SK-N-MC (cell line): ENCODE measurements at regions not wholly inside any gene's neighbourhood (a gene's known extent, or its start where the extent isn't known, plus 50 kb on each side); places are given as distances from the start of the nearest gene placed in this dataset.

Source experiments
- EZH2 ChIP-seq: fragments of 200-600 bp; sonication (generic); IDR thresholded peaks from one replicate; pipeline ENCODE4 v1.6.1; 2017; ENCODE audit warnings: antibody characterized with exemption
- POLR2AphosphoS5 ChIP-seq: IDR thresholded peaks from 2 replicates; pipeline ENCODE4 v1.6.1; 2012; ENCODE audit warnings: mild to moderate bottlenecking, low read depth, low read length, borderline replicate concordance

DNA sequence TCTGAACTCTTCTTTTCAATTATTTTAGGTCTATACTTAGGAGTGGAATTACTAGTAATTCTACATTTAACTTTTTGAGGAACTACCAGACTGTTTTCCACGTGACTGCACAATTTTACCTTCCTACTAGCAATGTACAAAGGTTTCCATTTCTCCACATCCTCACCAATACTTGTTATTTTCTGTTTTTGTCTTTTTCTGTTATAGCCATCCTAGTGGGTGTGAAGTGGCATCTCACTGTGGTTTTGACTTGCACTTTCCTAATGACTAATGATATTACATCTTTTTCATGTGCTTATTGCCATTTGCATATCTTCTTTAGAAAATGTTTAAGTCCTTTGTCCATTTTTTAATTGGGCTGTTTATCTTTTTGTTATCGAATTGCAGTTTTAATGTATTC lies 136.9 kb upstream of the EGFLAM start:
- TF ChIP-seq EZH2 (no peak), POLR2AphosphoS5 (no peak)
